SK-N-SH (cell line): ENCODE measurements at regions not wholly inside any gene's neighbourhood (a gene's known extent, or its start where the extent isn't known, plus 50 kb on each side); places are given as distances from the start of the nearest gene placed in this dataset.

Source experiments
- CTCF ChIA-PET: fragments of 300-600, 350-600 bp; formaldehyde crosslinking; extraction: SDS; loops from one replicate; lab custom pipeline; 2021; lab: Yijun Ruan, JAX
- POLR2A ChIA-PET: fragments of 350-600 bp; sonication (Branson Sonifier 250); formaldehyde crosslinking; extraction: SDS; loops from one replicate; lab custom pipeline; 2020; ENCODE audit warnings: antibody characterized with exemption, inconsistent platforms; lab: Yijun Ruan, JAX
- DNase-seq: peaks from one replicate; pipeline ENCODE4 v3.0.0; 2012
- H2AFZ ChIP-seq: fragments of 200-600 bp; sonication (generic); 2 replicates; pipeline ENCODE4 v1.8.1; 2016; ENCODE audit warnings: antibody characterized with exemption, mild to moderate bottlenecking, low read depth
- H3F3A ChIP-seq: fragments of 200-600 bp; sonication (generic); replicated peaks from 2 replicates; pipeline ENCODE3; 2016; ENCODE audit warnings: antibody characterized with exemption, mild to moderate bottlenecking; ENCODE audit not compliant: insufficient read depth
- H3K27ac ChIP-seq, 2 experiments: fragments of 200-500 bp in 1 of 2; fragments of 200-600 bp in 1 of 2; sonication (Bioruptor generic) in 1 of 2; sonication (generic), shearing (Covaris generic) in 1 of 2; 2 replicates each; pipeline versions ENCODE4 v1.5.1 to v1.6.1; 2014 to 2016; ENCODE audit warnings: low read depth in 2 of 2, inconsistent platforms in 1 of 2, low read length in 1 of 2, mild to moderate bottlenecking in 1 of 2, mixed read lengths in 1 of 2
- H3K27me3 ChIP-seq: fragments of 200-600 bp; sonication (generic), shearing (Covaris generic); 2 replicates; pipeline ENCODE4 v1.6.1; 2016; ENCODE audit warnings: mixed run types; ENCODE audit not compliant: insufficient read depth
- H3K36me3 ChIP-seq, 2 experiments: fragments of 200-500 bp in 1 of 2; fragments of 200-600 bp in 1 of 2; sonication (Bioruptor generic) in 1 of 2; sonication (generic) in 1 of 2; replicated peaks in 1 of 2; 2 replicates each; pipeline versions ENCODE3 to v1.5.1; 2014 to 2016; ENCODE audit warnings: low read length in 1 of 2, mild to moderate bottlenecking in 1 of 2; ENCODE audit not compliant: insufficient read depth in 2 of 2, control insufficient read depth in 1 of 2
- H3K4me1 ChIP-seq, 2 experiments: fragments of 200-500 bp in 1 of 2; fragments of 200-600 bp in 1 of 2; sonication (Bioruptor generic) in 1 of 2; sonication (generic), shearing (Covaris generic) in 1 of 2; 2 replicates each; pipeline versions ENCODE4 v1.5.1 to v1.6.1; 2014 to 2016; ENCODE audit warnings: low read depth in 1 of 2, low read length in 1 of 2, mixed run types in 1 of 2; ENCODE audit not compliant: insufficient read depth in 2 of 2, control insufficient read depth in 1 of 2
- H3K4me2 ChIP-seq: fragments of 200-600 bp; sonication (generic), shearing (Covaris generic); 2 replicates; pipeline ENCODE4 v1.6.1; 2017; ENCODE audit warnings: mixed run types
- H3K4me3 ChIP-seq, 2 experiments: fragments of 200-500 bp in 1 of 2; fragments of 200-600 bp in 1 of 2; sonication (Bioruptor generic) in 1 of 2; sonication (generic), shearing (Covaris generic) in 1 of 2; 2 replicates each; pipeline versions ENCODE4 v1.5.1 to v1.8.1; 2014 to 2016; ENCODE audit warnings: low read depth in 2 of 2, inconsistent platforms in 1 of 2, low read length in 1 of 2, mild to moderate bottlenecking in 1 of 2, mixed read lengths in 1 of 2, moderate library complexity in 1 of 2
- H3K79me2 ChIP-seq: fragments of 200-600 bp; sonication (generic); 2 replicates; pipeline ENCODE4 v1.8.1; 2017; ENCODE audit warnings: mild to moderate bottlenecking; ENCODE audit not compliant: insufficient read depth
- H3K9ac ChIP-seq: fragments of 200-600 bp; sonication (generic); 2 replicates; pipeline ENCODE4 v1.6.1; 2017; ENCODE audit warnings: mixed run types
- H3K9me2 ChIP-seq: fragments of 200-600 bp; sonication (generic); 2 replicates; pipeline ENCODE4 v1.6.1; 2017; ENCODE audit warnings: mixed run types
- H3K9me3 ChIP-seq: fragments of 200-600 bp; sonication (generic); 2 replicates; pipeline ENCODE4 v1.6.1; 2017; ENCODE audit warnings: mixed run types, mild to moderate bottlenecking, moderate library complexity
- H4K20me1 ChIP-seq: fragments of 200-600 bp; sonication (generic); 2 replicates; pipeline ENCODE4 v1.6.1; 2017; ENCODE audit warnings: mild to moderate bottlenecking, mixed run types; ENCODE audit not compliant: insufficient read depth
- CHD2 ChIP-seq: fragments of 150-350 bp; IDR thresholded peaks from 2 replicates; pipeline ENCODE4 v1.6.1; 2018; ENCODE audit warnings: low read length; ENCODE audit not compliant: partially characterized antibody
- ELF1 ChIP-seq: IDR thresholded peaks from 2 replicates; pipeline ENCODE4 v1.4.0; 2012
- MXI1 ChIP-seq: IDR thresholded peaks from 2 replicates; pipeline ENCODE4 v1.6.1; 2012; ENCODE audit warnings: mild to moderate bottlenecking, low read depth, low read length, improper control_type of control experiment
- NRF1 ChIP-seq: IDR thresholded peaks from 2 replicates; pipeline ENCODE4 v1.6.1; 2012; ENCODE audit warnings: low read depth, mild to moderate bottlenecking, low read length
- POLR2AphosphoS5 ChIP-seq: IDR thresholded peaks from 2 replicates; pipeline ENCODE4 v1.6.1; 2012; ENCODE audit warnings: low read depth, low read length
- RCOR1 ChIP-seq: fragments of 150-350 bp; IDR thresholded peaks from 2 replicates; pipeline ENCODE4 v1.6.1; 2017; ENCODE audit warnings: antibody characterized with exemption, low read length
- TAF1 ChIP-seq: IDR thresholded peaks from 2 replicates; pipeline ENCODE4 v1.6.1; 2012; ENCODE audit warnings: low read depth, mild to moderate bottlenecking, low read length, moderate library complexity, borderline replicate concordance
- TCF12 ChIP-seq: IDR thresholded peaks from 2 replicates; pipeline ENCODE4 v1.4.0; 2012
- YY1 ChIP-seq: IDR thresholded peaks from 2 replicates; pipeline ENCODE4 v1.4.0; 2012; ENCODE audit warnings: low read depth, mild to moderate bottlenecking
- WGBS: methylation state at CpG from one replicate; pipeline ENCODE4 v1.1.6; 2017; ENCODE audit warnings: low lambda C conversion rate; 5-methylcytosine and 5-hydroxymethylcytosine counted together
- TF ChIP-seq, protein P1 (sequence below): IDR thresholded peaks from 2 replicates; pipeline ENCODE4 v1.4.0; 2012; ENCODE audit warnings: low read depth, borderline replicate concordance
- TF ChIP-seq, protein P2 (sequence below): IDR thresholded peaks from 2 replicates; pipeline ENCODE4; 2012
- TF ChIP-seq, protein P3 (sequence below): fragments of 200-600 bp; sonication (generic); IDR thresholded peaks from 2 replicates; pipeline ENCODE4 v1.6.1; 2017; ENCODE audit warnings: antibody characterized with exemption, mild to moderate bottlenecking, moderate library complexity

DNA sequence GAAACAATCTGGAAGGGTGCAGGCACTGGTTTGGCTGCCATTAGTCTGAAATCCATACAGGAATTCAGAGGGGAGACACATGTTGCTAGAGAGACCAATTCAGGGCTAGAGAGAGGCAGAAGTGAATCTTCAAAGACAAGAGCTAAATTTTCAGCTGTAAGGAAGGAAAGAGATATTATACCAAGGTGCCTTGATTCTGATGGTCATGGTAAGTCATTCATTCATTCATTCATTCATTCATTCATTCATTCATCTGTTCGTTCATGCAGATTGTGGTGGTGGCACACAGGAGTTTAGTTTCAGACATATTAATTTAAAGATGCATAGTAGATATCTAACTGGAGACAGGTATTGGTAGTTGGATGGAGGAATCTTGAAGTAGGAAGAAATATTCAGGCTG lies 1493.5 kb upstream of the TMEM132C start (continued):
- TF ChIP-seq CHD2 (no peak), MXI1 (no peak), TAF1 (no peak), POLR2AphosphoS5 (no peak)

DNA sequence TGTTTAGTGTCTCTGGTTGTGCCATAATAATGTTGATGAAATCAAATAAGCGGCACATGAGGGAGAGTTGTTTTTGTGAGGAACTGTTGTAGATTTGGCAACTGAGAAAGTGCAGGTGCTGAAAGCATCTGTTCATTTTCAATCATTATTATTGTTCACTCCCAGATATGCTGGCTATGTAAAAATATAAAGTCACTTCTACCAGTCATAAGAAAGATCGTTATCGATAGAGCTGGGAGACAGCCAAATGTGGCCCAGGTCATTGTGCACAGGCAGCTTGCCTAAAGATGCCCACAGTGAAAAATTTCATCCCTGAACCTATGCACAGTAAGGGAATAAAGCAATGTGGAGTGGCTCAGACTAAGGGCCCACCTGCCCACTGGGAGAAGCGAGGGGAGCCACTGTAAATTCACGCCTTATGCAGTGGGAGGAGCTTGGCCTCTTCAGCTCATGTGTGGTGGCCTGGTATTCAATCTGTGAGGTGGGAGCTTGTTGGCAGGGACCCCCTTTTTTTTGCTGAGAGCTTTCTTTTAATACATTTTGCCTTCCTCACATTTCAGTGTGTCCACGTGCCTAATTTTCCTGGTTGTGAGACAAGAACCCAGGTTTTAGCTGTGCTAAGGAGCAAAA lies 1490.8 kb upstream of the TMEM132C start:
- no peak for DNase-seq
- 30% methylated on average over 6 of the region's 6 CpGs for WGBS
- H2AFZ ChIP-seq, result no peak overlapping the region

DNA sequence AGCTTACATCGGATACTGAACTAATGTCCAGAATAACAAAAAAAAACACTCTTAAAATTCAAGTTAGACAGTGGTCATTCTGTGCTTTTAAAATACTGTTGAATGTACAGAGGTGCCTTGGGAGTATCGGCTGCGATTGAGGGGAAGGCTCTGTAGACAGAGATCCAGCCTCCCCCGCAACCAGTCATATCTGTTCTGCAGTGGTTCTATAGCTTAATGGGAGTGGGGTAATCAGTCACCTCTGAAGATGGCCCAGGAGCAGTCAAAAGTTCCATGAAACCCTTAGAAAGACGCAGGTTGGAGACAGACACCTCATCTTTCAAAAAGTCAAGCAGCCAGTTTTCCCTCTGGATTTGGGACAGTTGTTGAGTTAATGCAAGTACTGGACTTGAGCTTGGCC lies 1486.6 kb upstream of the TMEM132C start:
- no peak overlapping the region for H3K4me2 ChIP-seq
- ChIA-PET CTCF (interaction anchor here (6.6 kb wide), 1 partner anchor 602 kb away, joined by 57 read pairs; no protein-coding TSS in a partner anchor), POLR2A (no interaction called here)
- no peaks in the 10 kb centered on the region for H3K9me3 ChIP-seq
- 70% methylated on average over 5 of the region's 5 CpGs for WGBS
- no peaks in the 10 kb centered on the region for H4K20me1 ChIP-seq
- H3K9ac ChIP-seq, result no peak overlapping the region
- H3K4me1 ChIP-seq, result no peaks in the 10 kb centered on the region; a peak in 1 of 4 replicates
- no peaks in the 10 kb centered on the region for H3K36me3 ChIP-seq
- DNase-seq, result no peak
- TF ChIP-seq ELF1 (no peak), YY1 (no peak), NRF1 (no peak), RCOR1 (no peak)
- TF ChIP-seq, protein P1, sequence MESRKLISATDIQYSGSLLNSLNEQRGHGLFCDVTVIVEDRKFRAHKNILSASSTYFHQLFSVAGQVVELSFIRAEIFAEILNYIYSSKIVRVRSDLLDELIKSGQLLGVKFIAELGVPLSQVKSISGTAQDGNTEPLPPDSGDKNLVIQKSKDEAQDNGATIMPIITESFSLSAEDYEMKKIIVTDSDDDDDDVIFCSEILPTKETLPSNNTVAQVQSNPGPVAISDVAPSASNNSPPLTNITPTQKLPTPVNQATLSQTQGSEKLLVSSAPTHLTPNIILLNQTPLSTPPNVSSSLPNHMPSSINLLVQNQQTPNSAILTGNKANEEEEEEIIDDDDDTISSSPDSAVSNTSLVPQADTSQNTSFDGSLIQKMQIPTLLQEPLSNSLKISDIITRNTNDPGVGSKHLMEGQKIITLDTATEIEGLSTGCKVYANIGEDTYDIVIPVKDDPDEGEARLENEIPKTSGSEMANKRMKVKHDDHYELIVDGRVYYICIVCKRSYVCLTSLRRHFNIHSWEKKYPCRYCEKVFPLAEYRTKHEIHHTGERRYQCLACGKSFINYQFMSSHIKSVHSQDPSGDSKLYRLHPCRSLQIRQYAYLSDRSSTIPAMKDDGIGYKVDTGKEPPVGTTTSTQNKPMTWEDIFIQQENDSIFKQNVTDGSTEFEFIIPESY, result no peak
- H3K27me3 ChIP-seq, result no peaks in the 10 kb centered on the region
- 0 out of 2 replicates have a peak, but pooled peaks cover 5% of the 10 kb centered on the region for H3K9me2 ChIP-seq
- no peak overlapping the region for H3K27ac ChIP-seq
- H3F3A ChIP-seq, result no peaks in the 10 kb centered on the region
- H3K79me2 ChIP-seq, result no peaks in the 10 kb centered on the region
- H3K4me3 ChIP-seq, result no peak overlapping the region
- no peak overlapping the region for H2AFZ ChIP-seq

More for the DNA sequence above, 1490.8 kb upstream of the TMEM132C start:
- Histone ChIP-seq H3K9me2 (0 out of 2 replicates have a peak, but pooled peaks cover 5% of the 10 kb centered on the region), H3F3A (no peaks in the 10 kb centered on the region), H3K4me2 (no peak overlapping the region), H3K27me3 (no peaks in the 10 kb centered on the region), H3K4me1 (no peaks in the 10 kb centered on the region), H3K9me3 (no peaks in the 10 kb centered on the region), H3K36me3 (no peaks in the 10 kb centered on the region), H3K79me2 (no peaks in the 10 kb centered on the region), H3K27ac (no peak overlapping the region), H3K4me3 (no peak overlapping the region), H3K9ac (no peak overlapping the region), H4K20me1 (no peaks in the 10 kb centered on the region)
- peak; percentile 64 for TF ChIP-seq TCF12
- TF ChIP-seq, protein P2, sequence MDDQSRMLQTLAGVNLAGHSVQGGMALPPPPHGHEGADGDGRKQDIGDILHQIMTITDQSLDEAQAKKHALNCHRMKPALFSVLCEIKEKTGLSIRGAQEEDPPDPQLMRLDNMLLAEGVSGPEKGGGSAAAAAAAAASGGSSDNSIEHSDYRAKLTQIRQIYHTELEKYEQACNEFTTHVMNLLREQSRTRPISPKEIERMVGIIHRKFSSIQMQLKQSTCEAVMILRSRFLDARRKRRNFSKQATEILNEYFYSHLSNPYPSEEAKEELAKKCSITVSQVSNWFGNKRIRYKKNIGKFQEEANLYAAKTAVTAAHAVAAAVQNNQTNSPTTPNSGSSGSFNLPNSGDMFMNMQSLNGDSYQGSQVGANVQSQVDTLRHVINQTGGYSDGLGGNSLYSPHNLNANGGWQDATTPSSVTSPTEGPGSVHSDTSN, result peak; percentile 32
- TF ChIP-seq, protein P3, sequence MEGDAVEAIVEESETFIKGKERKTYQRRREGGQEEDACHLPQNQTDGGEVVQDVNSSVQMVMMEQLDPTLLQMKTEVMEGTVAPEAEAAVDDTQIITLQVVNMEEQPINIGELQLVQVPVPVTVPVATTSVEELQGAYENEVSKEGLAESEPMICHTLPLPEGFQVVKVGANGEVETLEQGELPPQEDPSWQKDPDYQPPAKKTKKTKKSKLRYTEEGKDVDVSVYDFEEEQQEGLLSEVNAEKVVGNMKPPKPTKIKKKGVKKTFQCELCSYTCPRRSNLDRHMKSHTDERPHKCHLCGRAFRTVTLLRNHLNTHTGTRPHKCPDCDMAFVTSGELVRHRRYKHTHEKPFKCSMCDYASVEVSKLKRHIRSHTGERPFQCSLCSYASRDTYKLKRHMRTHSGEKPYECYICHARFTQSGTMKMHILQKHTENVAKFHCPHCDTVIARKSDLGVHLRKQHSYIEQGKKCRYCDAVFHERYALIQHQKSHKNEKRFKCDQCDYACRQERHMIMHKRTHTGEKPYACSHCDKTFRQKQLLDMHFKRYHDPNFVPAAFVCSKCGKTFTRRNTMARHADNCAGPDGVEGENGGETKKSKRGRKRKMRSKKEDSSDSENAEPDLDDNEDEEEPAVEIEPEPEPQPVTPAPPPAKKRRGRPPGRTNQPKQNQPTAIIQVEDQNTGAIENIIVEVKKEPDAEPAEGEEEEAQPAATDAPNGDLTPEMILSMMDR, result no peak
- ChIA-PET POLR2A (no interaction called here), CTCF (interaction anchor here (2.1 kb wide), 1 partner anchor 9 kb away, joined by 8 read pairs; no protein-coding TSS in a partner anchor)
